Nephron progenitor cell (in vitro differentiated cells): ENCODE measurements at regions not wholly inside any gene's neighbourhood (a gene's known extent, or its start where the extent isn't known, plus 50 kb on each side); places are given as distances from the start of the nearest gene placed in this dataset.

Experiments
- DNase-seq: peaks from one replicate; pipeline ENCODE4 v3.0.0; 2021
- H3K27ac Mint-ChIP-seq: 2 replicates; pipeline ENCODE4 v1.8.0; 2021; ENCODE audit warnings: mild to moderate bottlenecking, moderate library complexity, mixed read lengths
- H3K27me3 Mint-ChIP-seq: 2 replicates; pipeline ENCODE4 v1.8.0; 2021; ENCODE audit warnings: mild to moderate bottlenecking, low read depth, mixed read lengths; ENCODE audit not compliant: poor library complexity
- H3K36me3 Mint-ChIP-seq: 2 replicates; pipeline ENCODE4 v1.8.0; 2021; ENCODE audit warnings: low read depth, mixed read lengths
- H3K4me1 Mint-ChIP-seq: 2 replicates; pipeline ENCODE4 v1.8.0; 2021; ENCODE audit warnings: mixed read lengths
- H3K4me3 Mint-ChIP-seq: 2 replicates; pipeline ENCODE4 v1.8.0; 2021; ENCODE audit warnings: mild to moderate bottlenecking, moderate library complexity, mixed read lengths
- H3K9me3 Mint-ChIP-seq: 2 replicates; pipeline ENCODE4 v1.8.0; 2021; ENCODE audit warnings: mild to moderate bottlenecking, moderate library complexity, mixed read lengths
- TF ChIP-seq, protein P1 (sequence below): fragments of 200-600 bp; sonication (generic); IDR thresholded peaks from 2 replicates; pipeline ENCODE4 v1.5.0; 2021; ENCODE audit warnings: antibody characterized with exemption

DNA sequence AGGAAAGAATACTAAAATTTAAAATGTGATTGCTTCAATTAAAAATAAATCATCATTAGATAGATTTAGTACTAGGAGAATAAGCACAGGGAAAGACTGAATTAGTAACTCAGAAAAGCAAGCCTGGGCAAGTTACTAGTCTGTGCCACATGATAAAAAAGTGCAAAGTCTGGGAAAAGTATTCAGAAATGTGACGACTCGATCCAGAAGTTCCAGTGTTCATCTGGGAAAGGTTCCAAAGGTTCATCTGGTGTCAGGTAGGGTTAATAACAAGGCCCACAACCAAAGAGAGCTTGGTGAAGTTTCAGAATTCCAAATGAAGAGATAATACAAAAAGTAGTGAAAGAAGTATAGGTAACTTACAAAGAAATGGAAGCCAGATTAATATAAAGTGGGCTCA, 78.3 kb upstream of the ARSJ start:
- TF ChIP-seq, protein P1, sequence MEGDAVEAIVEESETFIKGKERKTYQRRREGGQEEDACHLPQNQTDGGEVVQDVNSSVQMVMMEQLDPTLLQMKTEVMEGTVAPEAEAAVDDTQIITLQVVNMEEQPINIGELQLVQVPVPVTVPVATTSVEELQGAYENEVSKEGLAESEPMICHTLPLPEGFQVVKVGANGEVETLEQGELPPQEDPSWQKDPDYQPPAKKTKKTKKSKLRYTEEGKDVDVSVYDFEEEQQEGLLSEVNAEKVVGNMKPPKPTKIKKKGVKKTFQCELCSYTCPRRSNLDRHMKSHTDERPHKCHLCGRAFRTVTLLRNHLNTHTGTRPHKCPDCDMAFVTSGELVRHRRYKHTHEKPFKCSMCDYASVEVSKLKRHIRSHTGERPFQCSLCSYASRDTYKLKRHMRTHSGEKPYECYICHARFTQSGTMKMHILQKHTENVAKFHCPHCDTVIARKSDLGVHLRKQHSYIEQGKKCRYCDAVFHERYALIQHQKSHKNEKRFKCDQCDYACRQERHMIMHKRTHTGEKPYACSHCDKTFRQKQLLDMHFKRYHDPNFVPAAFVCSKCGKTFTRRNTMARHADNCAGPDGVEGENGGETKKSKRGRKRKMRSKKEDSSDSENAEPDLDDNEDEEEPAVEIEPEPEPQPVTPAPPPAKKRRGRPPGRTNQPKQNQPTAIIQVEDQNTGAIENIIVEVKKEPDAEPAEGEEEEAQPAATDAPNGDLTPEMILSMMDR, result no peak
- H3K9me3 Mint-ChIP-seq, result peaks cover 21% of the 10 kb centered on the region
- H3K4me3 Mint-ChIP-seq, result no peak overlapping the region
- no peak for DNase-seq
- H3K27me3 Mint-ChIP-seq, result peaks cover 4% of the 10 kb centered on the region
- no peaks in the 10 kb centered on the region for H3K36me3 Mint-ChIP-seq
- no peak overlapping the region for H3K27ac Mint-ChIP-seq
- H3K4me1 Mint-ChIP-seq, result no peaks in the 10 kb centered on the region

DNA sequence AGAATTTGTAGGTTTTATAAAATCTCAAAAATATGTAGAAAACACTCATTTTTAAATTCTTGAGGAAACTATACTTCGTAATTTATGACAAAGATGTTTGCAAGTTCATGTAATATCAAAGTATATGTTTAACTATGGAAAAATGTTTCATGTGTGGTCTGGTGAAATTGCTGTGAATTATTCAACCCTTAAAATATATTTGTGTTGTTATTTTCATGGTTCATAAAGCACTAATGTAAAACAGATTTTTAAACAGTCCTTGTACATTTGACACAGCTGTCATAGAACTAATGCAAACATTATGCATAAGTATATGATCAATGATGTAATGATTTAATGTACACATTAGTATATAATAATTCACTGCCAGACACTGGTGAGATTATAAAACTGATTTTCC, 83.1 kb upstream of the ARSJ start:
- Mint-ChIP-seq H3K27ac (no peak overlapping the region), H3K27me3 (peaks cover 4% of the 10 kb centered on the region), H3K4me3 (no peak overlapping the region), H3K36me3 (no peaks in the 10 kb centered on the region), H3K9me3 (no peaks in the 10 kb centered on the region), H3K4me1 (no peaks in the 10 kb centered on the region)
- DNase-seq, result no peak
- TF ChIP-seq, protein P1, result no peak

DNA sequence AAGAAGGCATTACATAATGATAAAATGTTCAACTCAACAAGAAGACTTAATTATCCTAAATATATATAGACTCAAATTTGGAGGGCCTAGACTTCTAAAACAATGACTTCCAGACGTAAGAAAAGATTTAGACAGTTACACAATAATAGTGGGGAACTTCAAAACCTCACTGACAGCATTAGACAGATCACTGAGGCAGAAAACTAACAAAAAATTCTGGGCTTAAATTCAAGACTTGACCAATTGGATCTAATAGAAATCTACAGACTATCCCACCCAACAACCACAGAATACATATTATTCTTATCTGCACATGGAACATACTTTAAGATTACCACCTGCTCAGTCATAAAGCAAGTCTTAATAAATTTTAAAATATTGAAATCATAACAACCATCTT, 93.3 kb upstream of the ARSJ start:
- Mint-ChIP-seq H3K9me3 (peaks cover 8% of the 10 kb centered on the region), H3K4me3 (no peak overlapping the region), H3K27me3 (no peaks in the 10 kb centered on the region), H3K4me1 (no peaks in the 10 kb centered on the region), H3K27ac (no peak overlapping the region), H3K36me3 (no peaks in the 10 kb centered on the region)
- TF ChIP-seq, protein P1, result no peak
- DNase-seq, result no peak

DNA sequence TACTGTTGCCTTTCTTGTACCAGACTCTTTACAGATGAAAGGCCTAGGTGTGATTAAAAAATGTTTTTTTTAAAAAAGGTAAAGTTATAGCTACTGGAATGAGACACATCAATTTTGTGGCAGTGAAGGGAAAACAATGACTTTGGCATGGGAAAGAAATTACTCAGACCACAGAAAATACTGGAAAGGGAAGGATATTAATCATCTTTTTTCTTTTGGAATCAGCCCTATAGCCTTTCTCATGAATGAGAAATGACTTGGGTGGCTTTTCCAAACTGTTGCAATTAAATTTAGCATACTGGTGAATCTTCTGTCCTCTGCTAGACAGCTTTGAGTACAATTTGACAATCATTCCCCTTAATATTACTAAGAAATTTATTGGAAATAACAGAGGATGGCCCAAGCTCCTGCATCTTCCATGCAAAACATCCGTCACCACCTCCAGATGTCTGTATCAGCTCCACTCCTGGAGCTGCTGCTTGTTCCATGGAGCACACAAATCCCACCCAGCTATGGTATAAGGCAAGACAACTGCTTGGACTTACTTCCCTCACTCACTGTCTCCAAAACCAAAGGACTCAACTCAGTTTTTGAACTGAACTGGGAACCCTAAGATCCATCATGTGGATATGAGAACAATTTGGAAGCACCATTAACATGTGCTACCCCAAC, 97.6 kb upstream of the ARSJ start:
- Mint-ChIP-seq H3K27ac (no peak overlapping the region), H3K9me3 (no peaks in the 10 kb centered on the region), H3K4me3 (no peak overlapping the region), H3K4me1 (no peaks in the 10 kb centered on the region), H3K27me3 (no peaks in the 10 kb centered on the region), H3K36me3 (no peaks in the 10 kb centered on the region)
- no peak for DNase-seq
- TF ChIP-seq, protein P1, result no peak

DNA sequence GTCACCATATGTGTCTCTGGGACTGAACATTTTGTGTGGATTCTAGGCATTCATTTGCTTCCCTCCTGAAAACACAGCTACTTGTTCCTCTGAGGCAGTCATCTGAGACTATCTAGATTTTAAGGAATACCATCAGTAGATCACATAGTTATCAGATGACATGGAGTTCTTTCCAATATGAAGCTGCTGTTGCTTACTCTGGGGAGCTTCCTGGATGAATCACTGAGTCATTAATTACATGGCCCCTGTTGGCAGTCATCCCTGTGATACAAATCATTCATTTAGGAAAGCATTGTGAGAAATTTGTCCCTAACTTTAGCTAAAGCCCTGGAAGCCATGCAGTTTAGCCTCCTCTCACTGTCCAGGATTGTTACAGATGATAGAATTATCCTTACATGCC, 98.2 kb upstream of the ARSJ start:
- no peak overlapping the region for H3K4me3 Mint-ChIP-seq
- peaks cover 2% of the 10 kb centered on the region for H3K27me3 Mint-ChIP-seq
- no peaks in the 10 kb centered on the region for H3K36me3 Mint-ChIP-seq
- no peak overlapping the region for H3K27ac Mint-ChIP-seq
- no peaks in the 10 kb centered on the region for H3K4me1 Mint-ChIP-seq
- no peak for DNase-seq
- TF ChIP-seq, protein P1, result no peak
- no peaks in the 10 kb centered on the region for H3K9me3 Mint-ChIP-seq

DNA sequence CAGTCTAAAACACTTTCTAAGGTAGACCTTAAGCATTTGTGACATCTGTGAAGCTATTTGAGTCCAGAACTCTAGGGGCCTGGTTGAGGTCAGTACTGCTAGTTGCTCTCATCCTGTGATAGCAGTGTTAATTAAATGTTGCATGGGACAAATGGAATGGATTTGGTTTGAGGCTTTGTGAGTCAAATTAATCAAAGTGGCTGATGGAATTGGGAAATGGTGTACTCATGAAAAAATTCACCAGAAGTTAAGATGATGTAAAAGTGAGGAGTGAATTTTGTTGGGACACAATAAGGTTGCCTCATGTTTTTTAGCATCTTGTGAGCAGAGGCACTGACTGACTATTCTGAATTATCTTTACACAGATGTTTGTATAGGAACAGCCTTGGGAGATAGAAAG, 99.2 kb upstream of the ARSJ start:
- Mint-ChIP-seq H3K9me3 (no peaks in the 10 kb centered on the region), H3K4me1 (peaks cover 6% of the 10 kb centered on the region), H3K36me3 (no peaks in the 10 kb centered on the region), H3K4me3 (no peak overlapping the region), H3K27ac (no peak overlapping the region), H3K27me3 (peaks cover 3% of the 10 kb centered on the region)
- no peak for DNase-seq
- TF ChIP-seq, protein P1, result no peak
